H1 (cell line): ENCODE measurements at regions not wholly inside any gene's neighbourhood (a gene's known extent, or its start where the extent isn't known, plus 50 kb on each side); places are given as distances from the start of the nearest gene placed in this dataset.

Experiments used
- CTCF ChIA-PET: fragments of 300-600 bp; sonication (Branson Sonifier 250); formaldehyde crosslinking; loops from one replicate; lab custom pipeline; 2021; ENCODE audit not compliant: partially characterized antibody; lab: Charles Lee
- POLR2A ChIA-PET: fragments of 300-600 bp; sonication (Branson Sonifier 250); formaldehyde crosslinking; loops from one replicate; lab custom pipeline; 2021; ENCODE audit warnings: inconsistent platforms; ENCODE audit not compliant: partially characterized antibody; lab: Charles Lee
- DNase-seq, 2 experiments: peaks; one replicate each; pipeline versions ENCODE4 v3.0.0 to v3.0.0-alpha.2; 2010 to 2022; ENCODE audit warnings: low spot score in 2 of 2, low read depth in 1 of 2, mixed read lengths in 1 of 2
- FAIRE-seq: peaks from 2 replicates; lab custom pipeline; 2011; peaks lifted over from hg19 to GRCh38; lab: Jason Lieb, UNC
- H2AFZ ChIP-seq: 2 replicates; pipeline ENCODE4 v1.8.1; 2012; ENCODE audit warnings: low read length, inconsistent platforms
- H2AK5ac ChIP-seq: 2 replicates; pipeline ENCODE4 v1.6.1; 2013; ENCODE audit warnings: low read depth, low read length
- H2BK120ac ChIP-seq: replicated peaks from 2 replicates; pipeline ENCODE3; 2013; ENCODE audit warnings: low read depth, low read length, inconsistent platforms
- H2BK12ac ChIP-seq: 2 replicates; pipeline ENCODE4 v1.6.1; 2013; ENCODE audit warnings: low read depth, low read length
- H2BK15ac ChIP-seq: 2 replicates; pipeline ENCODE4 v1.6.1; 2013; ENCODE audit warnings: low read length
- H2BK20ac ChIP-seq: 2 replicates; pipeline ENCODE4 v1.6.1; 2013; ENCODE audit warnings: low read length
- H2BK5ac ChIP-seq: 2 replicates; pipeline ENCODE4 v1.6.1; 2013; ENCODE audit warnings: low read depth, low read length
- H3K14ac ChIP-seq: 2 replicates; pipeline ENCODE4 v1.6.1; 2013; ENCODE audit warnings: inconsistent platforms; ENCODE audit not compliant: insufficient read length
- H3K18ac ChIP-seq: 2 replicates; pipeline ENCODE4 v1.6.1; 2013; ENCODE audit warnings: low read length; ENCODE audit errors: extremely low read depth
- H3K23ac ChIP-seq: 2 replicates; pipeline ENCODE4 v1.6.1; 2013; ENCODE audit warnings: inconsistent platforms; ENCODE audit not compliant: insufficient read length
- H3K23me2 ChIP-seq: 2 replicates; pipeline ENCODE4 v1.6.1; 2013; ENCODE audit warnings: low read depth, low read length
- H3K27ac ChIP-seq: 2 replicates; pipeline ENCODE4 v1.6.1; 2011; ENCODE audit warnings: low read depth, low read length, inconsistent platforms
- H3K27me3 ChIP-seq, 4 experiments: replicated peaks in 1 of 4; 1 replicate in 1 of 4; 2 replicates in 3 of 4; pipeline versions ENCODE4 v1.6.1 to v1.8.1; 2011 to 2013; ENCODE audit warnings: low read length in 3 of 4, mild to moderate bottlenecking in 3 of 4, inconsistent platforms in 2 of 4, mixed read lengths in 2 of 4, moderate library complexity in 1 of 4; ENCODE audit not compliant: control insufficient read depth in 3 of 4, insufficient read depth in 3 of 4; ENCODE audit errors: extremely low read depth in 1 of 4
- H3K36me3 ChIP-seq, 4 experiments: 2 replicates each; pipeline versions ENCODE4 v1.6.1 to v1.8.1; 2011 to 2013; ENCODE audit warnings: mild to moderate bottlenecking in 4 of 4, low read length in 3 of 4, moderate library complexity in 2 of 4, control low read depth in 1 of 4, inconsistent platforms in 1 of 4; ENCODE audit not compliant: insufficient read depth in 4 of 4, control insufficient read depth in 2 of 4
- H3K4ac ChIP-seq: replicated peaks from 2 replicates; pipeline ENCODE3; 2013; ENCODE audit warnings: low read length, low read depth, mixed read lengths, inconsistent platforms; ENCODE audit not compliant: insufficient read length
- H3K4me1 ChIP-seq, 4 experiments: replicated peaks in 1 of 4; 1 replicate in 1 of 4; 2 replicates in 3 of 4; pipeline versions ENCODE4 v1.6.1 to v1.8.1; 2011 to 2013; ENCODE audit warnings: low read length in 3 of 4, inconsistent platforms in 2 of 4, mixed read lengths in 1 of 4; ENCODE audit not compliant: insufficient read depth in 4 of 4, control insufficient read depth in 3 of 4
- H3K4me2 ChIP-seq, 2 experiments: 2 replicates each; pipeline versions ENCODE4 v1.6.1 to v1.8.1; 2011 to 2013; ENCODE audit warnings: low read depth in 2 of 2, low read length in 2 of 2, control low read depth in 1 of 2, inconsistent platforms in 1 of 2, mild to moderate bottlenecking in 1 of 2; ENCODE audit not compliant: insufficient read depth in 1 of 2
- H3K4me3 ChIP-seq, 4 experiments: fragments of 200-600, 300-600 bp in 1 of 4; sonication (generic), shearing (Covaris generic), sonication (Bioruptor Twin) in 1 of 4; 2 replicates each; pipeline versions ENCODE4 v1.5.1 to v1.8.1; 2011 to 2016; ENCODE audit warnings: low read length in 4 of 4, low read depth in 3 of 4, control low read depth in 2 of 4, inconsistent platforms in 2 of 4, mild to moderate bottlenecking in 2 of 4, mixed read lengths in 1 of 4, moderate library complexity in 1 of 4; ENCODE audit not compliant: insufficient read depth in 2 of 4; ENCODE audit errors: extremely low read depth in 1 of 4
- H3K56ac ChIP-seq: replicated peaks from 2 replicates; pipeline ENCODE3; 2013; ENCODE audit warnings: low read depth, mild to moderate bottlenecking, mixed read lengths, low read length, inconsistent platforms; ENCODE audit not compliant: insufficient read length
- H3K79me1 ChIP-seq: 2 replicates; pipeline ENCODE4 v1.6.1; 2013; ENCODE audit warnings: low read depth, low read length, control low read depth
- H3K79me2 ChIP-seq, 2 experiments: 2 replicates each; pipeline versions ENCODE4 v1.6.1 to v1.8.1; 2012 to 2013; ENCODE audit warnings: low read length in 2 of 2, mild to moderate bottlenecking in 2 of 2, inconsistent platforms in 1 of 2; ENCODE audit not compliant: insufficient read depth in 2 of 2, control insufficient read depth in 1 of 2
- H3K9ac ChIP-seq, 4 experiments: replicated peaks in 1 of 4; 1 replicate in 1 of 4; 2 replicates in 3 of 4; pipeline versions ENCODE4 v1.6.1 to v1.8.1; 2011 to 2013; ENCODE audit warnings: low read depth in 3 of 4, low read length in 3 of 4, control low read depth in 2 of 4, mild to moderate bottlenecking in 2 of 4, moderate library complexity in 2 of 4, inconsistent platforms in 1 of 4; ENCODE audit errors: extremely low read depth in 1 of 4
- H3K9me3 ChIP-seq, 2 experiments: 2 replicates each; pipeline versions ENCODE4 v1.6.1 to v1.8.1; 2012 to 2013; ENCODE audit warnings: mild to moderate bottlenecking in 2 of 2, moderate library complexity in 2 of 2, control low read depth in 1 of 2, inconsistent platforms in 1 of 2, low read depth in 1 of 2, low read length in 1 of 2, mixed read lengths in 1 of 2; ENCODE audit not compliant: insufficient read depth in 2 of 2
- H4K20me1 ChIP-seq, 2 experiments: replicated peaks in 1 of 2; 2 replicates each; pipeline versions ENCODE3 to v1.8.1; 2011 to 2013; ENCODE audit warnings: inconsistent platforms in 2 of 2, low read length in 2 of 2, mild to moderate bottlenecking in 1 of 2; ENCODE audit not compliant: insufficient read depth in 2 of 2, control insufficient read depth in 1 of 2
- H4K5ac ChIP-seq: 2 replicates; pipeline ENCODE4 v1.6.1; 2013; ENCODE audit warnings: low read length, low read depth, mixed read lengths, inconsistent platforms; ENCODE audit not compliant: insufficient read length
- H4K8ac ChIP-seq: 2 replicates; pipeline ENCODE4 v1.8.0; 2013; ENCODE audit warnings: mild to moderate bottlenecking, moderate library complexity, low read length, inconsistent platforms; ENCODE audit not compliant: insufficient read depth; ENCODE audit errors: extremely low read depth
- H4K91ac ChIP-seq: replicated peaks from 2 replicates; pipeline ENCODE3; 2013; ENCODE audit warnings: low read length, mixed read lengths, inconsistent platforms; ENCODE audit not compliant: insufficient read length
- E2F6 ChIP-seq: IDR thresholded peaks from 2 replicates; pipeline ENCODE4 v1.6.1; 2012; ENCODE audit warnings: inconsistent platforms
- HDAC6 ChIP-seq: IDR thresholded peaks from one replicate; pipeline ENCODE4 v1.7.1; 2012; ENCODE audit warnings: low read depth, mild to moderate bottlenecking, inconsistent platforms, low read length, moderate library complexity
- KDM1A ChIP-seq: fragments of 200-600, 300-600 bp; sonication (generic); IDR thresholded peaks from 2 replicates; pipeline ENCODE4 v1.7.1; 2016; ENCODE audit warnings: mild to moderate bottlenecking, low read length, borderline replicate concordance
- PHF8 ChIP-seq: fragments of 200-600 bp; sonication (generic); conservative IDR thresholded peaks from 2 replicates; pipeline ENCODE4 v1.7.1; 2012; ENCODE audit warnings: low read depth, mild to moderate bottlenecking, inconsistent platforms, low read length, moderate library complexity
- POLR2A ChIP-seq, 2 experiments: IDR thresholded peaks; 1 replicate in 1 of 2; 2 replicates in 1 of 2; pipeline ENCODE4 v1.6.1; 2011; ENCODE audit warnings: low read depth in 2 of 2, low read length in 2 of 2, mild to moderate bottlenecking in 2 of 2; ENCODE audit errors: control extremely low read depth in 1 of 2
- RNF2 ChIP-seq: fragments of 200-900, 300-1000 bp; sonication (generic); IDR thresholded peaks from 2 replicates; pipeline ENCODE4 v1.7.1; 2016; ENCODE audit warnings: borderline replicate concordance, low read depth, mild to moderate bottlenecking, antibody characterized with exemption, low read length; ENCODE audit not compliant: poor library complexity, severe bottlenecking; ENCODE audit errors: missing control alignments
- SP1 ChIP-seq: IDR thresholded peaks from 2 replicates; pipeline ENCODE4 v1.6.1; 2011; ENCODE audit warnings: low read depth, low read length
- SP2 ChIP-seq: IDR thresholded peaks from 2 replicates; pipeline ENCODE4 v1.6.1; 2012; ENCODE audit warnings: mild to moderate bottlenecking, low read length, inconsistent platforms
- SRF ChIP-seq: IDR thresholded peaks from 2 replicates; pipeline ENCODE4 v1.6.1; 2011; ENCODE audit warnings: mild to moderate bottlenecking, low read depth, low read length, moderate library complexity
- TCF12 ChIP-seq: IDR thresholded peaks from 2 replicates; pipeline ENCODE4 v1.6.1; 2011; ENCODE audit warnings: low read depth, mild to moderate bottlenecking, low read length
- ZNF274 ChIP-seq: IDR thresholded peaks from 2 replicates; pipeline ENCODE4 v1.7.0; 2012; ENCODE audit warnings: low read length, borderline replicate concordance; ENCODE audit errors: extremely low read depth
- WGBS, 2 experiments: shearing (Covaris generic) in 1 of 2; methylation state at CpG; one replicate each; pipeline versions ENCODE4 v1.1.6 to v1.1.7; 2013 to 2015; ENCODE audit warnings: low lambda C conversion rate in 2 of 2, mixed read lengths in 2 of 2, inconsistent platforms in 1 of 2, low coverage in 1 of 2, missing lambda C conversion rate in 1 of 2; ENCODE audit not compliant: insufficient replicate concordance in 2 of 2, insufficient coverage in 1 of 2, insufficient read length in 1 of 2; ENCODE audit errors: extremely low coverage in 1 of 2, missing lambda C conversion rate in 1 of 2; 5-methylcytosine and 5-hydroxymethylcytosine counted together
- TF ChIP-seq, protein P1 (sequence below): IDR thresholded peaks from 2 replicates; pipeline ENCODE4 v1.6.1; 2011; ENCODE audit warnings: low read length, improper control_type of control experiment

DNA sequence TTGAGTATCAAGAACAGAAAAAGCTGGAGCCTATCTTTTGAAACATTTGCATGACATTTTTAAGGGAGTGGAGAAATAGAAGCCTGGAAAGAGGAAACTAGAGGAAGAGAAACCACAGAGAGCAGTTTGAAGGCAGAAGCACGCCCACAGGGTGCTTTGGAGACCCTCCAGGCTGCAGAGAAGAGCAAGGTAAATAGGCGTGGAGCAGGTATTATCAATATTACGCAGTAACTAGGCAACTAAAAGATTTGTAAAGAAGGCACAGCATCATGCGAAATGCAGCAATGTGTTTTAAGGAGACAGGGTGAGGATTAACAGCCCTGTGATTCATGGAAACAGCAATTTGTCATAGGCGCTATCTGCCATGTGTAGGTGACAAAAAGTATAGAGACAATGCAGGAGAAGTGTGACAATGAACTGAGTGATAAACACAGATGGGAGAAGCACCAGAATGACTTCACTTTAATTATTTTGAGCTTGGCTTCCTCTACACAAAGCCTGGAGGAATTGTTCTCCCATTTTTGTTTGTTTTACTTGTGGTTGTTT is 281.2 kb downstream of the BRINP1 start:
- no peaks in the 10 kb centered on the region for H3K9me3 ChIP-seq
- no peak overlapping the region for H3K23ac ChIP-seq
- no peak overlapping the region for H4K8ac ChIP-seq
- H3K23me2 ChIP-seq, result no peaks in the 10 kb centered on the region
- peak overlapping the region; percentile 93 for H3K4ac ChIP-seq
- POLR2A ChIA-PET, result no interaction called here
- H2BK20ac ChIP-seq, result peak overlapping the region; percentile 64; the same call in 1 of the 2 replicates
- H4K91ac ChIP-seq, result peak overlapping the region; percentile 96
- no peaks in the 10 kb centered on the region for H3K27me3 ChIP-seq
- peak overlapping the region; percentile 59 for H4K5ac ChIP-seq
- FAIRE-seq (peak; percentile 19), DNase-seq (no peak)
- CTCF ChIA-PET, result interaction anchor here (0.6 kb wide), 2 partner anchors 89 to 391 kb away, joined by 3 read pairs; no protein-coding TSS in a partner anchor
- no peaks in the 10 kb centered on the region for H3K79me1 ChIP-seq
- H3K4me3 ChIP-seq, result no peak overlapping the region; a peak in 1 of 8 replicates
- H3K56ac ChIP-seq, result no peak overlapping the region
- no peak overlapping the region for H3K18ac ChIP-seq
- no peak overlapping the region for H2AK5ac ChIP-seq
- no peaks in the 10 kb centered on the region for H4K20me1 ChIP-seq
- H2AFZ ChIP-seq, result peak overlapping the region; percentile 84; the same call in 1 of the 2 replicates
- H2BK120ac ChIP-seq, result peak overlapping the region; percentile 77
- 73% methylated on average over 5 of the region's 5 CpGs; no CpG with 5 or more reads in 1 of the 2 experiments for WGBS, 2 experiments
- peak overlapping the region; percentile 61 for H3K27ac ChIP-seq
- 0 out of 2 replicates have a peak overlapping the region, but pooled peaks have one; percentile 20 for H2BK15ac ChIP-seq
- no peak overlapping the region for H3K9ac ChIP-seq
- peaks cover 2 to 13% (median 8%) of the 10 kb centered on the region in 4 experiments; a peak in 6 of 7 replicates for H3K4me1 ChIP-seq
- peak overlapping the region; percentile 55 for H2BK12ac ChIP-seq
- peak overlapping the region; percentile 91; the same call in 1 of the 2 replicates for H2BK5ac ChIP-seq
- peak overlapping the region; percentile 8 to 15; a peak in 2 of 4 replicates for H3K4me2 ChIP-seq
- H3K79me2 ChIP-seq, result no peaks in the 10 kb centered on the region
- peak overlapping the region; percentile 50 for H3K14ac ChIP-seq
- H3K36me3 ChIP-seq, result no peaks in the 10 kb centered on the region
- TF ChIP-seq PHF8 (no peak), TCF12 (no peak), SP2 (no peak), E2F6 (no peak), RNF2 (no peak), HDAC6 (no peak), KDM1A (no peak), POLR2A (IDR thresholded peaks at IDR 0.05; ENCODE audit: control extremely low read depth in 1 of 2, low read depth in 2 of 2, low read length in 2 of 2) (no peak), SRF (no peak), SP1 (no peak), ZNF274 (no peak)
- TF ChIP-seq, protein P1, sequence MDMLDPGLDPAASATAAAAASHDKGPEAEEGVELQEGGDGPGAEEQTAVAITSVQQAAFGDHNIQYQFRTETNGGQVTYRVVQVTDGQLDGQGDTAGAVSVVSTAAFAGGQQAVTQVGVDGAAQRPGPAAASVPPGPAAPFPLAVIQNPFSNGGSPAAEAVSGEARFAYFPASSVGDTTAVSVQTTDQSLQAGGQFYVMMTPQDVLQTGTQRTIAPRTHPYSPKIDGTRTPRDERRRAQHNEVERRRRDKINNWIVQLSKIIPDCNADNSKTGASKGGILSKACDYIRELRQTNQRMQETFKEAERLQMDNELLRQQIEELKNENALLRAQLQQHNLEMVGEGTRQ, result no peak
